CD4-positive, alpha-beta T cell treated with Interleukin-2 at 100 ng/mL for 4 hours (primary cell): ENCODE measurements at regions not wholly inside any gene's neighbourhood (a gene's known extent, or its start where the extent isn't known, plus 50 kb on each side); places are given as distances from the start of the nearest gene placed in this dataset.
"Not testable (repeated sequence)": the region's sequence is repeated elsewhere in the genome, so short reads cannot be mapped to it uniquely, and the experiment has no call there.

Experiments used
- DNase-seq: peaks from one replicate; pipeline ENCODE4 v3.0.0-alpha.2; 2020; ENCODE audit warnings: low spot score

DNA sequence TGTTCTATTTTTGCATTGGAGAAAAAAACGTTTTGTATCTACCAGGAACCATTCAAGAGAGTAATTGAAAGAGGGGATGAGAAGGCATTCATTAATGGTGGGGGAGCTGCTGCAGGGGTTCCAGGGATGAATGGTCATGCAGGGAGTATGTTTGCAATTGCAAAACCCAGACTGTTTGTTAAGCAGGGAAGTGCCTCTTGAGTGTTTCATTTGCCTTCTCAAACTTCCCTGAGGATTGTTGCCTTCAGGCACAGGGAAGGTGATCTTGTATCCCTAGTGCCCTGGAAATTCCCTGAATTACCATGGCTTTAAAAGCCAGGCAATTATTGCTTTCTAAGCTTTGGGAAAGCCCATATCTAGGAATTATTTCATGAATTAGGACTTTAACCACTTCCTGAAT lies 172.7 kb upstream of the NLGN4Y start:
- no peak for DNase-seq

DNA sequence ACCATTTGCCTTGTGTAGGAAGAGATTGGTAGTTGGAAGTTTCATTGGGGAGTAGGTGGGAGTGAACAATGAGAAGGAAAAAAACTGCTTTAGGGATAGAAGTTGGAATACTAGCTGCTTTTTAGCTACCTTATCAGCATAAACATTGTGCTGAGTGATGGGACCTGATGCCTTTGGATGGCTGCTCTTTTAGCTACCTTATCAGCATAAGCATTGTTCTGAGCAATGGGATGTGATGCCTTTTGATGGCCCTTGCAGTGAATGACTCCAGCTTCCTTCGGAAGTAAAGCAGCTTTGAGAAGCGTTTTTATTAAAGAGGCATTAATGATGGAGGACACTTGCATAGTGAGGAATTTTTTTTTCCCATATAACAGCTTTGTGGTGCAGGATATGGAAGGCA lies 168.2 kb upstream of the NLGN4Y start:
- no peak for DNase-seq

DNA sequence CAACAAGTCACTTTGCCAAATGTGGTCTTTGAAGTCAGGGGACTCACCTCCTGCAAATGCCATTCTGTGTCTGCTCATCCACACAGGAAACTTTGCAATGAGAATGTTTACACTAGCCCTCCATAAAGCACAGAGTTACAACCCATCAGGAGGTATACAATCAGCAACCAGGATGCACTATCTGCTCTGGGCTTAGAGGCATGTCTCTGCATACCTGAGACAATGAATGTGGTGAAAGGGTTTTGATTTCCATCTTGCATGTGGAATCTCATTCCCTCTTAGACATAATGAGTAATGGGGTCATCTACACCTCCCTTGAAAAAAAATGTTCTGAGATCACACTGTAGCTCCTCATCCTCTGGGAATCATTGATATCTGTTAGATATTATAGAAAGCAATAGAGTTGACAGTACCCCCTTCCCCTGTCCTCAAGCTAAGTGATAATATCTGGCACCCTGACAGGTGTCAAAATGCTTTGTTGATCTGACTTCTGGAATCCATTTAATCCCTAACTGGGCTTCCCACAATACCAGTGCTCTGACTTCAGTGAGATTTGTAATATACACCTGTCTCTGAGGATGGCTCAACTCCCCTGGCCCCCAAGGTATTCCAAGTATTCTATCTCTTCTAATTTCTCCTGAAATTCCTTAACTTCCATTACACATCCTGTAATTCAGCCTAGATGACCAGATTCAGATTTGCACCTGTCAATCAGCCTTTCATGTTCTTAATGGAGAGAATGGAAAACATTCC lies 163.4 kb upstream of the NLGN4Y start:
- DNase-seq: no peak

DNA sequence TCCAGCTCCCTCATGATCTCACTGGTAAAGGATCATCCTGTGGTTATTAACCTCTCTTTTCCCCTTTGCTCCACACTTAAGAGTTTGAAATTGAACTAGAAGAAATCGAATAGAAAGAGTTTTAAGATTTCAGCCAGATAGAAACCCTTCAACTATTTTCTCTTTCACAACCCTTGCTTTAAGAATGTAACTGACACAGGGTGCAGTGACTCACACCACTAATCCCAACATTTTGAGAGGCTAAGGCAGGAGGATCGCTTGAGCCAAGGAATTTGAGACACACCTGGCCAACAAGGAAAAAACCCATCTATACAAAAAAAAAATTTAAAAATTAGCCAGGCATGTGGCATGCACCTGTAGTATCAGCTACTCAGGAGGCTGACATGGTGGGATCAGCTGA lies 150.7 kb upstream of the NLGN4Y start:
- no peak for DNase-seq

DNA sequence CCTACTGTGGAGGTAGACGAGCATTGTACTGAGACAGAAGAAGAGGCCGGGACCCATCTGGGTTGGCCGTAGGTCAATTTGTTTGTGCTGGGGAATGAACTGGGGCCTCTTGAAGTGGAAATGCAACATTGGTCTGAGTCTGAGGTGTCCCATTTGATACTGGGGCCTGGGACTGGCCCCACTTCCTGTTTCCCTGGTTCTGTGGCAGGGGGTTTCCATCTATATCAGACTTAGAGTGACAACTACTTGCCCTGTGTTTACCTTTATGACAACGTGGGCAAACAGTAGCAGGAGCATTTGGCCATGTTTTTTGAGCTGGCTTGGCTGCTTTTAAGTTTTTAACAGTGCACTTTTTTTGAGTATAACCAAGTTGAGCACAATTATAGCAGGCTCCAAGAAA lies 146.1 kb upstream of the NLGN4Y start:
- DNase-seq: no peak

DNA sequence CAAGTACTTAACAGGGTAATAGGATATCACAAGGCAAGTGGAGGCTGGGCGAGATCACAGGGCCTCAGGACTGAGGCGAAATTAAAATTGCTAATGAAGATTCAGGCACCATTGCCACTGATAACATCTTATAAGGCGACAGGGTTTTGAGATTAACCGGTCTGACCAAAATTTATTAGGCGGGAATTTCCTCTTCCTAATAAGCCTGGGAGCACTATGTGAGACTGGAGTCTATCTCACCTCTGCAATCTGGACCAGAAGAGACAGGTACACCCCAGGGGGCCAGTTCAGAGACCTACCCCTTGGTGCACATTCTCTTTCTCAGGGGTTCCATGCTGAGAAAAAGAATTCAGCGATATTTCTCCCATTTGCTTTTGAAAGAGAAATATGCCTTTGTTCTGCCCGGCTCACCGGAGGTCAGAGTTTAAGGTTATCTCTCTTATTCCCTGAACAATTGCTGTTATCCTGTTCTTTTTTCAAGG lies 113.7 kb upstream of the NLGN4Y start:
- DNase-seq: not testable (repeated sequence)

DNA sequence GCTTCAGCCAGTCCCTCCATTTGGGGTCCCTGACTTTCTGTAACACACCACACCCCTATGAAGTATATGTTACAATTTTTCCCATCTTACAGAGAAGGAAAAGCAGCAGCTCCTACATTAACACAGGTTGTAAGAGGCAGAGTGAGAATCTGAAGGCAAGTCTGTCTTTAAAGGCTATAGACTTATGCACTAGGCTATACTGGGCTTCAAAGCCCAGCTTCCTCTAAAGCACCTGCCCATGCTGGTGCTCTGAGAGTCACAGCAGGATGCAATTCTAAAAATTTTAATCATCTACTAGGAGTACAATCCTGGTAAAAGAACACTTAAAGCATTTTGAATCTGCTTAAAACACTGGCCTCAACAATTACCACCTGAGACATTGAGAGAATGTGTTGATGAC lies 113.0 kb upstream of the NLGN4Y start:
- no peak for DNase-seq

DNA sequence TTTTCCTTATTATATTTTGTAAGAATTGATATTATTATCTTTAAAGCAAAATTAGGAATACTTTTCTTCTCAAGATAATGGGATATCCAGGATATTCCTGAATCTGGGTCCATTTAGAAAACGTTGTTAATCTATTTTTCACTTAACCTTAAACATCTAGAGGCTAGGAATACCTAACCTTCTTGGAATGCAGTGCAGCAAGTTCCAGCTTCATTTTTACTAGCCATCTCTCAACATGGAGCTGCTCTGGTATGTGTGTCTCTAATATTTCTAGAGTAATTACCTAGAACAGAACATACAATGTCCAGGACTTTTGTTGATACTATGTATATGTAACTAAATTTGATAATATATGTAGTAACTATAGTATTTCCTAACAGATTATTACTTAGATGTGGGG lies 87.8 kb upstream of the NLGN4Y start:
- DNase-seq: no peak

DNA sequence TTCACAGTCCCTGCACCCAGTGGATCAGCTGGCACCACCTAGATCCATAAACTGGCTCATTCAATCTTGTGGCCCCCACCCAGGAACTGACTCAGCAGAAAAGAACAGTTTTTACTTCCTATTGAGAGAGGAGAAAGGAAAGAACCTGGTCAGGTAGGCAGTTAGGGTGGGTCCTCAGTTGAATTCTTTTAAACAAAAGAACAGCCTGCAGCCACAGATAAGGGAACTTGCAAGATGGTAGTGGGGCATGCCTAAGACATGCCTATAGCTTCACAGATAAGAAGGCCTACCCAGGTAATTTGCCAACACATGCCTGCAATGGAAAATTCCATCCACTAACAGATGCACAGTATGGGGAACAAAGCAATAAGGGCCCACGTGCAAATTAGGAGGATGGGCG lies 86.7 kb upstream of the NLGN4Y start:
- DNase-seq: no peak

DNA sequence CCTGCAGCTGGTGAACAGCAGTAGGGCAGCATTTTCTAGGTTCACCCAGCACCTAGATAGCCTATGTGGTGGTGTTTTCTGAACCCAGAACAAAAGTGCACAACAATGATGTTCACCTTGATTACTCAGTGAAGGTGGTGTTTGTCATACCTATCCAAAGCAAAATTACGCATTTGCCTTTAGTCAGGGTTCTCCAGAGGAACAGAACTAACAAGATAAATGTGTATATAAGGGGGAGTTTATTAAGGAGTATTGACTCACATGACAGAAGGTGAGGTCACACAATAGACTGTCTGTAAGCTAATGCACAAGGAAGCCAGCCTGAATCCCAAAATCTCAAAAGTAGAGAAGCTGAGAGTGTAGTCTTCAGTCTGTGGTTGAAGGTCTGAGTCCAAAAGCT lies 85.9 kb upstream of the NLGN4Y start:
- no peak for DNase-seq

DNA sequence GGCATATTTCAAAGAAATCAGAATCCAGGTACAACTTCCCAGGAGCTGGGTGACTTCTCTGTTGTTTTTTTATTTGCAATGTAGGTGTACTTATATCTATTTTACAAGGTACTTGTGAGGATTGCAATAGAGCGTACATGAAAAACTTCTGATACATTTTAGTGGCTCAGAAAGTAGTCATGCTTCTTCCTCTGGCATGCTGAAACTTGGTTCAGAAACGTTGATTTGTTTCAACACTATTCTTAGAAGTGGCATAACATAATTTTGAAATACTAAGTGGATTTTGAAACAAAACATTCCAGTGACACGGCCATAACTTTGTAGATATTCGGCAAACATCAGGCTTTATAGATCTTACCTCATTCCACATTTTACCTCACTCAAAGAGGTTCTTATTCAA lies 79.8 kb upstream of the NLGN4Y start:
- DNase-seq: no peak

DNA sequence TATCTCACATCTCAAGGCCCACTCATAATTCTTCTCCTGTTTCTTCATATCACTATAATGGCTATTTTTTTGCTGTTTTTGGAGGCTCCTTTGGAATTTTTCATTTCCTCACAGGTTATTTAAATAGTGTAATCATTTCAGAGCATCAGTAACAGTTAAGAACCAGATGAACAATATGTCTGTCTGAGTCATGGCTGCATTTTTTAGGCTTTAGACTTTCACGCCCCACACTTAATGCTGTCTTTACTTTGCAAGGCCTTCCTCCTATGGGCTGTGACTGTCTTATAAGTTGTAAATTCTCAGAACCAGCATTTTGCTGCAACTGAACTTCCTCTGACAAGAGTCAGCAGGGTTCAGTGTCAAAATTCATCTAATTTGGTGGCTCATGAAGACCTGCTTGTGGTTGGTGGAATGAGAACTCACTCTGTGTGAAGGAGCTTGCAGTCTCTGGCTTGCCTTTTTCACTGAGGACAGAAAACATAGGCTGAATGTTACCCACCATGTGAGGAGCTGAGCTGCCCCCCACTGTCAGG lies 56.1 kb upstream of the NLGN4Y start:
- DNase-seq: no peak

DNA sequence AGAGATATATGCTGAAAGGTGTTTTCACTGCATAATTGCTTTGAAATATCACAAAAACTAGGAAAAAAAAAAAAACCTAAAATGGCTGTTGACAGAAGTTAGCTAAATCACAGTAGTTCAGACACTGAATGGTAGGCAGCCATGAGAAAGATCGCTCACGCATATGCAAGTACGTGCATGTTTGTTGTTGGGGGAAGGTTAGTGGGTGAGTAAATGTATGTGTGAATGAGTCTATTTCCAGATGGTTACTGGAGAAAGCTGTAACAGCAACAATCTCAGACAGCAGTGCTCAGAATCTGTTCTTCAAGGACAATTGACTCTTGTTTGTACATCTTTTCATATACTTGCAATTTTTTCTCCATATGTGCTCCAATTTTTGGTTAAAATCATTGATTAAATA lies 51.9 kb upstream of the NLGN4Y start:
- no peak for DNase-seq

DNA sequence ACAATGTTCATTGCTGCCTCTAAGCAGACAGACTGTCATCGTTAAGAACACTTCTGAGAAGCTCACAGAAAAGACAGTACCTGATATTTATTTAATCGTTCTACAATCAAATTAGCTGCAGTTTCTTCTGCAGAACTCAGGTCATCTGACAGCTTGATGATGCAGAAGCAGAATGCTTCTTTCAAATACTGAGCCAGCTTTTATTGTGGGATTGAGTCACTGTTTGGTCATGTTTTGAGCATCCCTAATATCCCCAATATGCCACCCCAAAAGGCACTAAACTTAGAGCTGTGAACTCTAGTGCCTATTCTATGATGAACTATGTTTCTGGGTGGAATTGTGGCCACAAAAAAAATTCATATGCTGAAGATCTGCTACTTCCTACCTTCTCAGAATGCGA lies 51.0 kb upstream of the NLGN4Y start:
- no peak for DNase-seq
